CD14-positive monocyte (primary cell): ENCODE measurements at regions not wholly inside any gene's neighbourhood (a gene's known extent, or its start where the extent isn't known, plus 50 kb on each side); places are given as distances from the start of the nearest gene placed in this dataset.

ENCODE experiments used
- DNase-seq, 3 donors: peaks; one replicate each; pipeline ENCODE4 v3.0.0-alpha.2; 2011 to 2022
- H2AFZ ChIP-seq: 2 replicates; pipeline ENCODE4 v1.6.0; 2012; ENCODE audit warnings: mild to moderate bottlenecking, low read depth, low read length, inconsistent platforms; ENCODE audit not compliant: insufficient read depth, poor library complexity, severe bottlenecking
- H3K27ac ChIP-seq, 2 donors: 1 replicate in 1 of 2; 2 replicates in 1 of 2; pipeline ENCODE4 v1.5.1; 2012 to 2013; ENCODE audit warnings: low read length in 2 of 2, control low read depth in 1 of 2, inconsistent platforms in 1 of 2, low read depth in 1 of 2, mild to moderate bottlenecking in 1 of 2
- H3K27me3 ChIP-seq, 2 donors: one replicate each; pipeline versions ENCODE4 v1.6.0 to v1.6.1; 2011 to 2013; ENCODE audit warnings: low read length in 2 of 2; ENCODE audit not compliant: control insufficient read depth in 2 of 2, insufficient read depth in 2 of 2
- H3K36me3 ChIP-seq, 2 donors: replicated peaks in 1 of 2; 1 replicate in 1 of 2; 2 replicates in 1 of 2; pipeline versions ENCODE4 v1.5.1 to v1.6.1; 2012 to 2013; ENCODE audit warnings: low read length in 2 of 2, control low read depth in 1 of 2, inconsistent platforms in 1 of 2, mild to moderate bottlenecking in 1 of 2; ENCODE audit not compliant: insufficient read depth in 2 of 2, control insufficient read depth in 1 of 2
- H3K4me1 ChIP-seq, 2 donors: 1 replicate in 1 of 2; 2 replicates in 1 of 2; pipeline versions ENCODE4 v1.5.1 to v1.6.1; 2012 to 2013; ENCODE audit warnings: low read length in 2 of 2, control low read depth in 1 of 2, inconsistent platforms in 1 of 2, mild to moderate bottlenecking in 1 of 2, moderate library complexity in 1 of 2; ENCODE audit not compliant: insufficient read depth in 2 of 2, control insufficient read depth in 1 of 2
- H3K4me2 ChIP-seq: replicated peaks from 2 replicates; pipeline ENCODE3; 2012; ENCODE audit warnings: low read length, moderate library complexity, mild to moderate bottlenecking; ENCODE audit not compliant: poor library complexity, severe bottlenecking; ENCODE audit errors: extremely low read depth
- H3K4me3 ChIP-seq, 3 experiments: fragments of 200-600 bp in 1 of 3; sonication (generic) in 1 of 3; replicated peaks in 1 of 3; 1 replicate in 2 of 3; 2 replicates in 1 of 3; pipeline ENCODE4 v1.5.1; 2011 to 2013; ENCODE audit warnings: low read length in 3 of 3, mild to moderate bottlenecking in 3 of 3, control low read depth in 2 of 3, low read depth in 2 of 3, inconsistent platforms in 1 of 3, moderate library complexity in 1 of 3
- H3K79me2 ChIP-seq: 2 replicates; pipeline ENCODE4 v1.6.0; 2012; ENCODE audit warnings: mild to moderate bottlenecking, control low read depth, inconsistent platforms, low read length, moderate library complexity; ENCODE audit not compliant: insufficient read depth
- H3K9ac ChIP-seq: 2 replicates; pipeline ENCODE4 v1.6.0; 2017; ENCODE audit warnings: low read length, mild to moderate bottlenecking; ENCODE audit not compliant: insufficient read depth, poor library complexity, severe bottlenecking
- H3K9me3 ChIP-seq, 2 donors: replicated peaks in 1 of 2; 1 replicate in 1 of 2; 2 replicates in 1 of 2; pipeline versions ENCODE4 v1.5.1 to v1.6.1; 2012 to 2013; ENCODE audit warnings: low read length in 2 of 2, control low read depth in 1 of 2; ENCODE audit not compliant: control insufficient read depth in 1 of 2, insufficient read depth in 1 of 2
- H4K20me1 ChIP-seq: 2 replicates; pipeline ENCODE4 v1.6.0; 2012; ENCODE audit warnings: mild to moderate bottlenecking, low read length, control low read depth, moderate library complexity; ENCODE audit not compliant: insufficient read depth
- H3K27ac Mint-ChIP-seq, 7 donors: one replicate each; pipeline ENCODE4 v1.8.0; 2020; ENCODE audit warnings: mild to moderate bottlenecking in 7 of 7, mixed read lengths in 7 of 7, moderate library complexity in 6 of 7, inconsistent platforms in 2 of 7
- H3K27me3 Mint-ChIP-seq, 3 donors: one replicate each; pipeline ENCODE4 v1.8.0; 2021 to 2022; ENCODE audit warnings: low read depth in 3 of 3, mild to moderate bottlenecking in 3 of 3, mixed read lengths in 3 of 3, moderate library complexity in 3 of 3, inconsistent platforms in 1 of 3
- H3K36me3 Mint-ChIP-seq, 2 donors: one replicate each; pipeline ENCODE4 v1.8.0; 2020; ENCODE audit warnings: mixed read lengths in 2 of 2, inconsistent platforms in 1 of 2, mild to moderate bottlenecking in 1 of 2
- H3K4me1 Mint-ChIP-seq: one replicate; pipeline ENCODE4 v1.8.0; 2020; ENCODE audit warnings: mild to moderate bottlenecking, mixed read lengths
- H3K4me3 Mint-ChIP-seq, 2 donors: one replicate each; pipeline ENCODE4 v1.8.0; 2020; ENCODE audit warnings: mild to moderate bottlenecking in 2 of 2, mixed read lengths in 2 of 2, moderate library complexity in 1 of 2
- H3K9me3 Mint-ChIP-seq, 7 donors: one replicate each; pipeline ENCODE4 v1.8.0; 2020 to 2022; ENCODE audit warnings: mixed read lengths in 7 of 7, mild to moderate bottlenecking in 6 of 7, moderate library complexity in 6 of 7, inconsistent platforms in 2 of 7
- CTCF ChIP-seq: fragments of 200-600 bp; IDR thresholded peaks from one replicate; pipeline ENCODE4 v1.8.0; 2022; ENCODE audit warnings: antibody characterized with exemption, mild to moderate bottlenecking
- WGBS: methylation state at CpG from one replicate; pipeline ENCODE4 v1.1.5; 2013; ENCODE audit warnings: missing lambda C conversion rate; ENCODE audit not compliant: insufficient coverage; 5-methylcytosine and 5-hydroxymethylcytosine counted together
- intact Hi-C, 2 donors: fragments of 100-400 bp; cut with micrococcal nuclease; formaldehyde crosslinking; loops; one replicate each; pipeline versions ENCODE4 v1.15.0 to v1.15.1; 2023

GRCh38 chr22:48951836-48952235 lies 875.8 kb downstream of the BRD1 start:
- Histone ChIP-seq H3K27me3 (no peaks in the 10 kb centered on the region), H3K9me3 (peaks cover 0 to 2% of the 10 kb centered on the region in 2 donors), H3K4me2 (no peak overlapping the region), H3K36me3 (no peaks in the 10 kb centered on the region), H3K4me1 (no peaks in the 10 kb centered on the region), H4K20me1 (no peaks in the 10 kb centered on the region), H3K4me3 (no peak overlapping the region), H3K27ac (no peak overlapping the region), H2AFZ (no peak overlapping the region), H3K79me2 (no peaks in the 10 kb centered on the region), H3K9ac (no peak overlapping the region)
- TF ChIP-seq CTCF = no peak
- Mint-ChIP-seq H3K27me3 (peaks cover 0 to 7% (median 3%) of the 10 kb centered on the region in 3 donors), H3K4me3 (no peak overlapping the region), H3K4me1 (no peaks in the 10 kb centered on the region), H3K9me3 (peaks cover 0 to 6% (median 2%) of the 10 kb centered on the region in 7 donors), H3K36me3 (no peaks in the 10 kb centered on the region), H3K27ac (no peak overlapping the region)
- WGBS = 92% methylated on average over 6 of the region's 6 CpGs
- DNase-seq = no peak
- intact Hi-C loops = no loop called here

GRCh38 chr22:48950151-48950915 lies 877.3 kb downstream of the BRD1 start:
- Histone ChIP-seq H3K4me1 (no peaks in the 10 kb centered on the region), H3K4me2 (no peak overlapping the region), H4K20me1 (no peaks in the 10 kb centered on the region), H3K27ac (no peak overlapping the region), H3K36me3 (no peaks in the 10 kb centered on the region), H3K27me3 (no peaks in the 10 kb centered on the region), H3K79me2 (no peaks in the 10 kb centered on the region), H3K9me3 (no peaks in the 10 kb centered on the region), H3K4me3 (no peak overlapping the region), H3K9ac (no peak overlapping the region), H2AFZ (no peak overlapping the region)
- no peaks in the 10 kb centered on the region for H3K4me1 Mint-ChIP-seq
- no peak for DNase-seq
- WGBS = 86% methylated on average over 24 of the region's 27 CpGs
- H3K4me3 Mint-ChIP-seq = no peak overlapping the region
- peaks cover 0 to 4% (median 0%) of the 10 kb centered on the region in 7 donors for H3K9me3 Mint-ChIP-seq
- no peaks in the 10 kb centered on the region for H3K36me3 Mint-ChIP-seq
- intact Hi-C loops = no loop called here
- peaks cover 0 to 7% (median 3%) of the 10 kb centered on the region in 3 donors for H3K27me3 Mint-ChIP-seq
- H3K27ac Mint-ChIP-seq = no peak overlapping the region
- no peak for TF ChIP-seq CTCF
